Breast epithelium (tissue), 3 donors: ENCODE measurements at regions not wholly inside any gene's neighbourhood (a gene's known extent, or its start where the extent isn't known, plus 50 kb on each side); places are given as distances from the start of the nearest gene placed in this dataset.

Experiments used
- POLR2A ChIP-seq: fragments of 450-650 bp; IDR thresholded peaks from one replicate; pipeline ENCODE4 v1.6.1; 2016; ENCODE audit warnings: antibody characterized with exemption, mild to moderate bottlenecking, moderate library complexity
- TF ChIP-seq, protein P1 (sequence below), 3 donors: fragments of 450-650 bp; IDR thresholded peaks; one replicate each; pipeline ENCODE4 v1.5.1; 2016 to 2017; ENCODE audit warnings: antibody characterized with exemption in 3 of 3, mild to moderate bottlenecking in 3 of 3, moderate library complexity in 3 of 3

DNA sequence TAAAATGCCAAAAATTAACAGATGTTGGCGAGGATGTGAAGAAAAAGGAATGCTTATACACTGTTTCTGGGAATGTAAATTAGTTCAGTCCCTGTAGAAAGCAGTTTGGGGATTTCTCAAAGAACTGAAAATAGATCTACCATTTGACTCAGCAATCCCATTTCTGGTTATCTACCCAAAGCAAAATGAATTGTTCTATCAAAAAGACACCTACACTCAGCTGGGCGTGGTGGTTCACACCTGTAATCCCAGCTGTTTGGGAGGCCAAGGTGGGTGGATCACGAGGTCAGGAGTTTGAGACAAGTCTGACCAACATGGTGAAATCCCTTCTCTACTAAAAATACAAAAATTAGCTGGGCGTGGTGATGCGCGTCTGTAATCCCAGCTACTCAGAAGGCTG is 279.3 kb upstream of the PDE3A start:
- TF ChIP-seq, protein P1, sequence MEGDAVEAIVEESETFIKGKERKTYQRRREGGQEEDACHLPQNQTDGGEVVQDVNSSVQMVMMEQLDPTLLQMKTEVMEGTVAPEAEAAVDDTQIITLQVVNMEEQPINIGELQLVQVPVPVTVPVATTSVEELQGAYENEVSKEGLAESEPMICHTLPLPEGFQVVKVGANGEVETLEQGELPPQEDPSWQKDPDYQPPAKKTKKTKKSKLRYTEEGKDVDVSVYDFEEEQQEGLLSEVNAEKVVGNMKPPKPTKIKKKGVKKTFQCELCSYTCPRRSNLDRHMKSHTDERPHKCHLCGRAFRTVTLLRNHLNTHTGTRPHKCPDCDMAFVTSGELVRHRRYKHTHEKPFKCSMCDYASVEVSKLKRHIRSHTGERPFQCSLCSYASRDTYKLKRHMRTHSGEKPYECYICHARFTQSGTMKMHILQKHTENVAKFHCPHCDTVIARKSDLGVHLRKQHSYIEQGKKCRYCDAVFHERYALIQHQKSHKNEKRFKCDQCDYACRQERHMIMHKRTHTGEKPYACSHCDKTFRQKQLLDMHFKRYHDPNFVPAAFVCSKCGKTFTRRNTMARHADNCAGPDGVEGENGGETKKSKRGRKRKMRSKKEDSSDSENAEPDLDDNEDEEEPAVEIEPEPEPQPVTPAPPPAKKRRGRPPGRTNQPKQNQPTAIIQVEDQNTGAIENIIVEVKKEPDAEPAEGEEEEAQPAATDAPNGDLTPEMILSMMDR (IDR thresholded peaks at IDR 0.05) = no peak
- TF ChIP-seq POLR2A = no peak
